Keratinocyte (primary cell): ENCODE measurements at regions not wholly inside any gene's neighbourhood (a gene's known extent, or its start where the extent isn't known, plus 50 kb on each side); places are given as distances from the start of the nearest gene placed in this dataset.

Experiments used
- EZH2 ChIP-seq: IDR thresholded peaks from one replicate; pipeline ENCODE4 v1.6.1; 2012; ENCODE audit warnings: inconsistent platforms, mild to moderate bottlenecking, low read length, moderate library complexity
- TF ChIP-seq, protein P1 (sequence below), 3 experiments: IDR thresholded peaks in 1 of 3; conservative IDR thresholded peaks in 1 of 3; optimal IDR thresholded peaks in 1 of 3; 2 replicates in 2 of 3; 3 replicates in 1 of 3; pipeline versions ENCODE3 to v1.5.1; 2011; ENCODE audit warnings: low read length in 3 of 3, mild to moderate bottlenecking in 3 of 3, moderate library complexity in 2 of 3, control low read depth in 1 of 3, inconsistent platforms in 1 of 3; ENCODE audit not compliant: insufficient read depth in 2 of 3; ENCODE audit errors: extremely low read depth in 1 of 3

DNA sequence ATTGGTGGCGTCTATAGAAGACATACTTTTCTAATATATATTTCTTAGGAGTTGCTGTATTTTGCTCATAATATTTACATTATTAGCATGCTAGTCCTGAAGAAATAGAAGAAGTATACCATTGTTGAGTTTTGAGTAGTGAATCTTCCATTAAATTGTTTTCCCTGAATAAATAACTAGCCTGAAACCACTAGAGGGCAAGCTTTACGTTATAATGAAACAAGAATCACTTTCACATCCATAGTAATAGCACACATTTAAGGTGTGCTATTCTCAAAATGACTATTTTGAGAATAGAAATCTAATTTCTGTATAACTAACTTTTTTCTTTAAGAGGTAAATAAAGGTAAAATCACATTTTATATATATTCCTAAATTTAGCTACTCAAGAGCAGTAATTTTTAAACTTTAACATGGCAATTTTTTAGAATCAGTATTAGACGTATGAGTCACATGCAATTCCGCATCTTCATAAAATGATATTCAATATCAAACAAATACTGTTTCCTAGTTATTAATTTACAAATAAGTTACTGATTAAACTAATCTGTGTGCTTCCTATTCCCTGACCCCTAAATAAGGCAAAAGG, 213.2 kb upstream of the MANEA start:
- no peak for TF ChIP-seq EZH2
- TF ChIP-seq, protein P1, sequence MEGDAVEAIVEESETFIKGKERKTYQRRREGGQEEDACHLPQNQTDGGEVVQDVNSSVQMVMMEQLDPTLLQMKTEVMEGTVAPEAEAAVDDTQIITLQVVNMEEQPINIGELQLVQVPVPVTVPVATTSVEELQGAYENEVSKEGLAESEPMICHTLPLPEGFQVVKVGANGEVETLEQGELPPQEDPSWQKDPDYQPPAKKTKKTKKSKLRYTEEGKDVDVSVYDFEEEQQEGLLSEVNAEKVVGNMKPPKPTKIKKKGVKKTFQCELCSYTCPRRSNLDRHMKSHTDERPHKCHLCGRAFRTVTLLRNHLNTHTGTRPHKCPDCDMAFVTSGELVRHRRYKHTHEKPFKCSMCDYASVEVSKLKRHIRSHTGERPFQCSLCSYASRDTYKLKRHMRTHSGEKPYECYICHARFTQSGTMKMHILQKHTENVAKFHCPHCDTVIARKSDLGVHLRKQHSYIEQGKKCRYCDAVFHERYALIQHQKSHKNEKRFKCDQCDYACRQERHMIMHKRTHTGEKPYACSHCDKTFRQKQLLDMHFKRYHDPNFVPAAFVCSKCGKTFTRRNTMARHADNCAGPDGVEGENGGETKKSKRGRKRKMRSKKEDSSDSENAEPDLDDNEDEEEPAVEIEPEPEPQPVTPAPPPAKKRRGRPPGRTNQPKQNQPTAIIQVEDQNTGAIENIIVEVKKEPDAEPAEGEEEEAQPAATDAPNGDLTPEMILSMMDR (optimal IDR thresholded peaks at IDR 0.05 in 1 of 3, IDR thresholded peaks at IDR 0.05 in 1 of 3, conservative IDR thresholded peaks at IDR 0.05 in 1 of 3; ENCODE audit: extremely low read depth in 1 of 3, insufficient read depth in 2 of 3, low read length in 3 of 3), result peak in 1 of 3 experiments; percentile 27
